Uterus (tissue), 3 donors: ENCODE measurements at regions not wholly inside any gene's neighbourhood (a gene's known extent, or its start where the extent isn't known, plus 50 kb on each side); places are given as distances from the start of the nearest gene placed in this dataset.

Experiments used
- DNase-seq, 2 donors: peaks; one replicate each; pipeline ENCODE4 v3.0.0-alpha.2; 2019 to 2020
- H3K27ac ChIP-seq, 2 donors: fragments of 200-600 bp; sonication (generic); 1 replicate in 1 of 2; 2 replicates in 1 of 2; pipeline ENCODE4 v1.5.1; 2016 to 2018
- H3K27me3 ChIP-seq, 2 donors: fragments of 200-600 bp; sonication (generic); one replicate each; pipeline ENCODE4 v1.5.1; 2018 to 2019; ENCODE audit warnings: control low read depth in 1 of 2
- H3K36me3 ChIP-seq, 2 donors: fragments of 200-600 bp; sonication (generic); one replicate each; pipeline ENCODE4 v1.5.1; 2019; ENCODE audit warnings: control low read depth in 1 of 2
- H3K4me1 ChIP-seq, 2 donors: fragments of 200-600 bp; sonication (generic); one replicate each; pipeline ENCODE4 v1.5.1; 2018 to 2019; ENCODE audit warnings: control low read depth in 1 of 2
- H3K4me3 ChIP-seq, 2 donors: fragments of 200-600 bp; sonication (generic); 1 replicate in 1 of 2; 2 replicates in 1 of 2; pipeline ENCODE4 v1.5.1; 2018 to 2019; ENCODE audit warnings: mild to moderate bottlenecking in 1 of 2
- H3K9me3 ChIP-seq, 2 donors: fragments of 200-600 bp; sonication (generic); one replicate each; pipeline ENCODE4 v1.5.1; 2019; ENCODE audit warnings: control low read depth in 1 of 2
- CTCF ChIP-seq, 4 experiments: fragments of 200-600 bp in 2 of 4; fragments of 450-650 bp in 2 of 4; sonication (generic) in 2 of 4; IDR thresholded peaks; one replicate each; pipeline ENCODE4 v1.5.1; 2016 to 2019; ENCODE audit warnings: antibody characterized with exemption in 4 of 4, mild to moderate bottlenecking in 2 of 4, moderate library complexity in 1 of 4
- POLR2A ChIP-seq, 2 donors: fragments of 450-650 bp; IDR thresholded peaks; one replicate each; pipeline ENCODE4 v1.6.1; 2016; ENCODE audit warnings: antibody characterized with exemption in 2 of 2, mild to moderate bottlenecking in 1 of 2, moderate library complexity in 1 of 2
- intact Hi-C: fragments of 100-400 bp; cut with DNase I; formaldehyde crosslinking; loops from one replicate; pipeline ENCODE4 v1.15.1; 2023; ENCODE audit warnings: low total_unique reads
- donor health status: DM: yes; HTN: yes; CAD: no.

GRCh38 chr2:198312596-198313483 lies 508.4 kb downstream of the PLCL1 start:
- Histone ChIP-seq H3K9me3 (no peaks in the 10 kb centered on the region), H3K27me3 (peaks cover 0 to 5% of the 10 kb centered on the region in 2 donors), H3K4me1 (no peaks in the 10 kb centered on the region), H3K27ac (no peak overlapping the region), H3K4me3 (no peak overlapping the region), H3K36me3 (no peaks in the 10 kb centered on the region)
- intact Hi-C loops: no loop called here
- TF ChIP-seq POLR2A (IDR thresholded peaks at IDR 0.05): no peak
- no peak for TF ChIP-seq CTCF (IDR thresholded peaks at IDR 0.05)
- DNase-seq: no peak

GRCh38 chr2:198311020-198311419 lies 506.6 kb downstream of the PLCL1 start:
- Histone ChIP-seq H3K4me3 (no peak overlapping the region), H3K36me3 (peaks cover 0 to 2% of the 10 kb centered on the region in 2 donors), H3K27ac (no peak overlapping the region), H3K27me3 (peaks cover 0 to 5% of the 10 kb centered on the region in 2 donors), H3K9me3 (no peaks in the 10 kb centered on the region), H3K4me1 (no peaks in the 10 kb centered on the region)
- no peak for DNase-seq
- intact Hi-C loops: no loop called here
- TF ChIP-seq CTCF (IDR thresholded peaks at IDR 0.05): no peak
- no peak for TF ChIP-seq POLR2A (IDR thresholded peaks at IDR 0.05)

GRCh38 chr2:198309673-198310280 lies 505.4 kb downstream of the PLCL1 start:
- TF ChIP-seq CTCF (IDR thresholded peaks at IDR 0.05): peak; percentile 36 to 71 (median 50)
- no peak for TF ChIP-seq POLR2A (IDR thresholded peaks at IDR 0.05)
- intact Hi-C loops: no loop called here
- Histone ChIP-seq H3K9me3 (no peaks in the 10 kb centered on the region), H3K27ac (no peak overlapping the region), H3K4me3 (no peak overlapping the region), H3K4me1 (no peaks in the 10 kb centered on the region), H3K27me3 (peaks cover 0 to 5% of the 10 kb centered on the region in 2 donors), H3K36me3 (peaks cover 0 to 2% of the 10 kb centered on the region in 2 donors)
- no peak for DNase-seq

- Histone ChIP-seq H3K36me3 (peaks cover 0 to 2% of the 10 kb centered on the region in 2 donors), H3K4me1 (no peaks in the 10 kb centered on the region), H3K27me3 (peaks cover 0 to 5% of the 10 kb centered on the region in 2 donors), H3K27ac (no peak overlapping the region), H3K9me3 (no peaks in the 10 kb centered on the region), H3K4me3 (no peak overlapping the region)
- no peak for TF ChIP-seq CTCF (IDR thresholded peaks at IDR 0.05)
- TF ChIP-seq POLR2A (IDR thresholded peaks at IDR 0.05): no peak
- no peak for DNase-seq
- intact Hi-C loops: no loop called here
These were observed 504.7 kb downstream of the PLCL1 start for GRCh38 chr2:198309081-198309480.

GRCh38 chr2:198308368-198308767 lies 504.0 kb downstream of the PLCL1 start:
- H3K9me3 ChIP-seq: no peaks in the 10 kb centered on the region
- TF ChIP-seq CTCF (IDR thresholded peaks at IDR 0.05): no peak
- TF ChIP-seq POLR2A (IDR thresholded peaks at IDR 0.05): no peak
- intact Hi-C loops: no loop called here

More at GRCh38 chr2:198308368-198308767, 504.0 kb downstream of the PLCL1 start:
- no peak for DNase-seq
- H3K27ac ChIP-seq: no peak overlapping the region
- H3K27me3 ChIP-seq: peaks cover 0 to under 1% of the 10 kb centered on the region in 2 donors
- no peak overlapping the region for H3K4me3 ChIP-seq
- H3K36me3 ChIP-seq: peaks cover 0 to 2% of the 10 kb centered on the region in 2 donors
- H3K4me1 ChIP-seq: no peaks in the 10 kb centered on the region
